Stomach (tissue), 4 donors: ENCODE measurements at regions not wholly inside any gene's neighbourhood (a gene's known extent, or its start where the extent isn't known, plus 50 kb on each side); places are given as distances from the start of the nearest gene placed in this dataset.

ENCODE experiments used
- CTCF ChIP-seq, 7 experiments: fragments of 450-650 bp in 4 of 7; fragments of 200-600 bp in 3 of 7; sonication (generic) in 3 of 7; IDR thresholded peaks; one replicate each; pipeline ENCODE4 v1.5.1; 2016 to 2019; ENCODE audit warnings: antibody characterized with exemption in 7 of 7, control low read depth in 2 of 7, mild to moderate bottlenecking in 1 of 7
- EP300 ChIP-seq: sonication (generic); formaldehyde crosslinking; IDR thresholded peaks from one replicate; pipeline ENCODE4 v1.6.1; 2017; ENCODE audit warnings: antibody characterized with exemption
- POLR2A ChIP-seq, 4 donors: fragments of 450-650 bp; IDR thresholded peaks; one replicate each; pipeline ENCODE4 v1.6.1; 2016; ENCODE audit warnings: antibody characterized with exemption in 4 of 4, control low read depth in 2 of 4, mild to moderate bottlenecking in 1 of 4, moderate library complexity in 1 of 4

GRCh38 chr10:78528749-78529204, 495.1 kb downstream of the RPS24 start:
- no peak for TF ChIP-seq CTCF (IDR thresholded peaks at IDR 0.05)
- TF ChIP-seq EP300, result no peak
- no peak for TF ChIP-seq POLR2A (IDR thresholded peaks at IDR 0.05)
